PC-3 (cell line): ENCODE measurements at regions not wholly inside any gene's neighbourhood (a gene's known extent, or its start where the extent isn't known, plus 50 kb on each side); places are given as distances from the start of the nearest gene placed in this dataset.

Experiments used
- EZH2 ChIP-seq: fragments of 300-600 bp; sonication (generic); IDR thresholded peaks from one replicate; pipeline ENCODE4 v1.6.1; 2017; ENCODE audit warnings: antibody characterized with exemption, mild to moderate bottlenecking, low read length; ENCODE audit not compliant: unreplicated experiment
- EZH2phosphoT487 ChIP-seq: fragments of 300-600 bp; sonication (generic); IDR thresholded peaks from 2 replicates; pipeline ENCODE4 v1.6.1; 2018; ENCODE audit warnings: mild to moderate bottlenecking, antibody characterized with exemption, low read length, borderline replicate concordance
- TF ChIP-seq, protein P1 (sequence below): fragments of 300-600 bp; sonication (generic); conservative IDR thresholded peaks from 2 replicates; pipeline ENCODE4 v1.5.1; 2017; ENCODE audit warnings: antibody characterized with exemption, low read depth, mild to moderate bottlenecking, low read length

DNA sequence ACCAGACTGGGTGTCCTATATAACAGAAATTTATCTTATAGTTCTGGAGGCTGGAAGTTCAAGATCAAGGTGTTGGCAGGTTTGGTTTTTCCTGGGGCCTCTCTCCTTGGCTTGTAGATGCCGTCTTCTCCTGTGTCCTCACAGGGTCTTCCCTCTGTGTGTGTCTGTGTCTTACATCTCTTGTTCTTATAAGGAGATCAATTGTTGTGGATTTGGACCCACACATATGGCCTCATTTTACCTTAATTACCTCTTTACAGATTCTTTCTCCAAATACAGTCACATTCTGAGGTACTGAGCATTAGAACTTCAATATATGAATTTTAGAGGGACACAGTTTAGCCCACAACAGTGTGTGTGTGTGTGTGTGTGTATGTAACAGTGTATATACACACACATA lies 74.5 kb downstream of the EDN1 start:
- TF ChIP-seq, protein P1, sequence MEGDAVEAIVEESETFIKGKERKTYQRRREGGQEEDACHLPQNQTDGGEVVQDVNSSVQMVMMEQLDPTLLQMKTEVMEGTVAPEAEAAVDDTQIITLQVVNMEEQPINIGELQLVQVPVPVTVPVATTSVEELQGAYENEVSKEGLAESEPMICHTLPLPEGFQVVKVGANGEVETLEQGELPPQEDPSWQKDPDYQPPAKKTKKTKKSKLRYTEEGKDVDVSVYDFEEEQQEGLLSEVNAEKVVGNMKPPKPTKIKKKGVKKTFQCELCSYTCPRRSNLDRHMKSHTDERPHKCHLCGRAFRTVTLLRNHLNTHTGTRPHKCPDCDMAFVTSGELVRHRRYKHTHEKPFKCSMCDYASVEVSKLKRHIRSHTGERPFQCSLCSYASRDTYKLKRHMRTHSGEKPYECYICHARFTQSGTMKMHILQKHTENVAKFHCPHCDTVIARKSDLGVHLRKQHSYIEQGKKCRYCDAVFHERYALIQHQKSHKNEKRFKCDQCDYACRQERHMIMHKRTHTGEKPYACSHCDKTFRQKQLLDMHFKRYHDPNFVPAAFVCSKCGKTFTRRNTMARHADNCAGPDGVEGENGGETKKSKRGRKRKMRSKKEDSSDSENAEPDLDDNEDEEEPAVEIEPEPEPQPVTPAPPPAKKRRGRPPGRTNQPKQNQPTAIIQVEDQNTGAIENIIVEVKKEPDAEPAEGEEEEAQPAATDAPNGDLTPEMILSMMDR = no peak
- TF ChIP-seq EZH2 (no peak), EZH2phosphoT487 (no peak)
